Activated CD8-positive, alpha-beta memory T cell treated with anti-CD3 and anti-CD28 coated beads for 24 hours (primary cell): ENCODE measurements at regions not wholly inside any gene's neighbourhood (a gene's known extent, or its start where the extent isn't known, plus 50 kb on each side); places are given as distances from the start of the nearest gene placed in this dataset.

ENCODE experiments used
- DNase-seq: peaks from one replicate; pipeline ENCODE4 v3.0.0-alpha.2; 2020

- DNase-seq: no peak
Measured at GRCh38 chr2:217513258-217513657, 489.5 kb downstream of the TNS1 start.

- DNase-seq: no peak
Measured at GRCh38 chr2:217512728-217513127, 490.1 kb downstream of the TNS1 start.

GRCh38 chr2:217512259-217512658, 490.5 kb downstream of the TNS1 start:
- no peak for DNase-seq

GRCh38 chr2:217511850-217512249, 490.9 kb downstream of the TNS1 start:
- no peak for DNase-seq

GRCh38 chr2:217510771-217511291, 492.0 kb downstream of the TNS1 start:
- peak; percentile 62 for DNase-seq

GRCh38 chr2:217505303-217505702, 497.5 kb downstream of the TNS1 start:
- DNase-seq: no peak

- no peak for DNase-seq
Measured at GRCh38 chr2:217501887-217502286, 500.9 kb downstream of the TNS1 start.

- DNase-seq: no peak
Measured at GRCh38 chr2:217497843-217498377, 504.9 kb downstream of the TNS1 start.

GRCh38 chr2:217494557-217494956, 508.2 kb downstream of the TNS1 start:
- no peak for DNase-seq

GRCh38 chr2:217491271-217491670, 511.5 kb downstream of the TNS1 start:
- no peak for DNase-seq

- no peak for DNase-seq
Measured at GRCh38 chr2:217489145-217489960, 513.4 kb downstream of the TNS1 start.

GRCh38 chr2:217484046-217484445, 518.7 kb downstream of the TNS1 start:
- DNase-seq: no peak

- no peak for DNase-seq
Measured at GRCh38 chr2:217482056-217482710, 520.6 kb downstream of the TNS1 start.

- DNase-seq: no peak
Measured at GRCh38 chr2:217481577-217481976, 521.2 kb downstream of the TNS1 start.

- no peak for DNase-seq
Measured at GRCh38 chr2:217479566-217479965, 523.2 kb downstream of the TNS1 start.

- DNase-seq: no peak
Measured at GRCh38 chr2:217478831-217479455, 523.9 kb downstream of the TNS1 start.

- DNase-seq: no peak
Measured at GRCh38 chr2:217477583-217477982, 525.2 kb downstream of the TNS1 start.

- DNase-seq: no peak
Measured at GRCh38 chr2:217475791-217476190, 527.0 kb downstream of the TNS1 start.

- DNase-seq: no peak
Measured at GRCh38 chr2:217475101-217475500, 527.7 kb downstream of the TNS1 start.

- no peak for DNase-seq
Measured at GRCh38 chr2:217471319-217471718, 531.5 kb downstream of the TNS1 start.

- DNase-seq: no peak
Measured at GRCh38 chr2:217469203-217469810, 533.5 kb downstream of the TNS1 start.

- DNase-seq: no peak
Measured at GRCh38 chr2:217468042-217468830, 534.6 kb downstream of the TNS1 start.
